ENCODE measurements at regions not wholly inside any gene's neighbourhood (a gene's known extent, or its start where the extent isn't known, plus 50 kb on each side); places are given as distances from the start of the nearest gene placed in this dataset.

DNA sequence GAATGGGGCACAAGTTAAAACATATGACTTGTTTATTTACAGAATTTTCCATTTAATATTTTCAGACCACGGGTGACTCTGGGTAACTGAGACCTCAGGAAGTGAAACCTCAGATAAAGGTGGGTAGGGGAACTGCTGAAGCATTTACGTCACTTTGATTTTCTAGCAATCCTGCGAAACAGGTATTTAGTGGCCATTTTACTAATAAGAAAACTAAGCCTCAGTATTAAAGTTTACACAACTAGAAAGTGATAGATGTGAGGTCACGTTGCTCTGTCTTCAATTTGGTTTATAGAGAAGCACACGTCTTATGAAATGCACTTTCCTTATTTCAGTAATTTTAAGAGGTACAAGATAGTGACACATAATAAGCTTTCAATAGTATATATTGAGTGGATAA, 402.8 kb downstream of the FGF9 start:
- H3K4me3 ChIP-seq (ENCODE audit: extremely low read depth in 1 of 4, insufficient read depth in 2 of 4, low read depth in 3 of 4, low read length in 4 of 4) = no peak overlapping the region
- no peaks in the 10 kb centered on the region for H3K23me2 ChIP-seq (ENCODE audit: low read depth, low read length)
- H3K79me2 ChIP-seq (ENCODE audit: control insufficient read depth in 1 of 2, insufficient read depth in 2 of 2, low read length in 2 of 2) = no peaks in the 10 kb centered on the region
- no peak overlapping the region for H2BK15ac ChIP-seq (ENCODE audit: low read length)
- no peak overlapping the region for H4K91ac ChIP-seq (replicated peaks; ENCODE audit: insufficient read length, low read length)
- POLR2A ChIA-PET (ENCODE audit: partially characterized antibody) = no interaction called here
- H3K23ac ChIP-seq (ENCODE audit: insufficient read length) = no peak overlapping the region
- H2BK20ac ChIP-seq (ENCODE audit: low read length) = no peak overlapping the region
- no peak overlapping the region for H2BK5ac ChIP-seq (ENCODE audit: low read depth, low read length)
- no peak overlapping the region for H3K18ac ChIP-seq (ENCODE audit: extremely low read depth, low read length)
- FAIRE-seq (no peak), DNase-seq (ENCODE audit: low read depth in 1 of 2, low spot score in 2 of 2) (no peak)
- no peaks in the 10 kb centered on the region; a peak in 1 of 8 replicates for H3K36me3 ChIP-seq (ENCODE audit: control insufficient read depth in 2 of 4, insufficient read depth in 4 of 4, low read length in 3 of 4)
- H2BK120ac ChIP-seq (replicated peaks; ENCODE audit: low read depth, low read length) = no peak overlapping the region
- H4K8ac ChIP-seq (ENCODE audit: extremely low read depth, insufficient read depth, low read length) = no peak overlapping the region
- H4K5ac ChIP-seq (ENCODE audit: insufficient read length, low read depth, low read length) = no peak overlapping the region
- no peaks in the 10 kb centered on the region for H3K27me3 ChIP-seq (replicated peaks in 1 of 4; ENCODE audit: control insufficient read depth in 3 of 4, extremely low read depth in 1 of 4, insufficient read depth in 3 of 4, low read length in 3 of 4)
- H3K27ac ChIP-seq (ENCODE audit: low read depth, low read length) = no peak overlapping the region
- CTCF ChIA-PET (ENCODE audit: partially characterized antibody) = interaction anchor here (1.0 kb wide), 1 partner anchor 97 kb away, joined by 3 read pairs; no protein-coding TSS in a partner anchor
- no peak overlapping the region for H3K4ac ChIP-seq (replicated peaks; ENCODE audit: insufficient read length, low read depth, low read length)
- H3K14ac ChIP-seq (ENCODE audit: insufficient read length) = no peak overlapping the region
- no peak overlapping the region for H2AK5ac ChIP-seq (ENCODE audit: low read depth, low read length)
- no peak overlapping the region for H3K56ac ChIP-seq (replicated peaks; ENCODE audit: insufficient read length, low read depth, low read length)
- no peak overlapping the region for H2AFZ ChIP-seq (ENCODE audit: low read length)
- H3K9me3 ChIP-seq (ENCODE audit: insufficient read depth in 2 of 2, low read depth in 1 of 2, low read length in 1 of 2) = no peaks in the 10 kb centered on the region
- H3K4me1 ChIP-seq (replicated peaks in 1 of 4; ENCODE audit: control insufficient read depth in 3 of 4, insufficient read depth in 4 of 4, low read length in 3 of 4) = no peaks in the 10 kb centered on the region
- H3K9ac ChIP-seq (replicated peaks in 1 of 4; ENCODE audit: extremely low read depth in 1 of 4, low read depth in 3 of 4, low read length in 3 of 4) = no peak overlapping the region
- H4K20me1 ChIP-seq (replicated peaks in 1 of 2; ENCODE audit: control insufficient read depth in 1 of 2, insufficient read depth in 2 of 2, low read length in 2 of 2) = no peaks in the 10 kb centered on the region
- no peak overlapping the region for H3K4me2 ChIP-seq (ENCODE audit: insufficient read depth in 1 of 2, low read depth in 2 of 2, low read length in 2 of 2)
- H2BK12ac ChIP-seq (ENCODE audit: low read depth, low read length) = no peak overlapping the region
- 63% methylated on average over 5 of the region's 5 CpGs; no CpG with 5 or more reads in 1 of the 2 experiments for WGBS, 2 experiments (ENCODE audit: extremely low coverage in 1 of 2, insufficient coverage in 1 of 2, insufficient read length in 1 of 2, insufficient replicate concordance in 2 of 2, low coverage in 1 of 2, low lambda C conversion rate in 2 of 2, missing lambda C conversion rate in 1 of 2)
- H3K79me1 ChIP-seq (ENCODE audit: low read depth, low read length) = no peaks in the 10 kb centered on the region
- TF ChIP-seq, protein P1, sequence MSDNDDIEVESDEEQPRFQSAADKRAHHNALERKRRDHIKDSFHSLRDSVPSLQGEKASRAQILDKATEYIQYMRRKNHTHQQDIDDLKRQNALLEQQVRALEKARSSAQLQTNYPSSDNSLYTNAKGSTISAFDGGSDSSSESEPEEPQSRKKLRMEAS (IDR thresholded peaks at IDR 0.05) = no peak
- TF ChIP-seq TBP (IDR thresholded peaks at IDR 0.05; ENCODE audit: low read depth, low read length) (no peak), EGR1 (IDR thresholded peaks at IDR 0.05; ENCODE audit: borderline replicate concordance, low read depth, low read length) (no peak), GABPA (IDR thresholded peaks at IDR 0.05; ENCODE audit: borderline replicate concordance, insufficient read depth, low read length) (no peak), TAF1 (IDR thresholded peaks at IDR 0.05; ENCODE audit: low read depth, low read length) (no peak), YY1 (IDR thresholded peaks at IDR 0.05; ENCODE audit: low read depth, low read length) (no peak), BACH1 (IDR thresholded peaks at IDR 0.05; ENCODE audit: low read length) (no peak), SP2 (IDR thresholded peaks at IDR 0.05; ENCODE audit: low read length) (no peak), HDAC2 (IDR thresholded peaks at IDR 0.05; ENCODE audit: borderline replicate concordance in 1 of 2, low read depth in 2 of 2, low read length in 2 of 2) (no peak), SUZ12 (IDR thresholded peaks at IDR 0.05; ENCODE audit: low read length) (no peak), SAP30 (IDR thresholded peaks at IDR 0.05; ENCODE audit: insufficient read depth, insufficient replicate concordance, low read length) (no peak)
- TF ChIP-seq, protein P2, sequence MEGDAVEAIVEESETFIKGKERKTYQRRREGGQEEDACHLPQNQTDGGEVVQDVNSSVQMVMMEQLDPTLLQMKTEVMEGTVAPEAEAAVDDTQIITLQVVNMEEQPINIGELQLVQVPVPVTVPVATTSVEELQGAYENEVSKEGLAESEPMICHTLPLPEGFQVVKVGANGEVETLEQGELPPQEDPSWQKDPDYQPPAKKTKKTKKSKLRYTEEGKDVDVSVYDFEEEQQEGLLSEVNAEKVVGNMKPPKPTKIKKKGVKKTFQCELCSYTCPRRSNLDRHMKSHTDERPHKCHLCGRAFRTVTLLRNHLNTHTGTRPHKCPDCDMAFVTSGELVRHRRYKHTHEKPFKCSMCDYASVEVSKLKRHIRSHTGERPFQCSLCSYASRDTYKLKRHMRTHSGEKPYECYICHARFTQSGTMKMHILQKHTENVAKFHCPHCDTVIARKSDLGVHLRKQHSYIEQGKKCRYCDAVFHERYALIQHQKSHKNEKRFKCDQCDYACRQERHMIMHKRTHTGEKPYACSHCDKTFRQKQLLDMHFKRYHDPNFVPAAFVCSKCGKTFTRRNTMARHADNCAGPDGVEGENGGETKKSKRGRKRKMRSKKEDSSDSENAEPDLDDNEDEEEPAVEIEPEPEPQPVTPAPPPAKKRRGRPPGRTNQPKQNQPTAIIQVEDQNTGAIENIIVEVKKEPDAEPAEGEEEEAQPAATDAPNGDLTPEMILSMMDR (IDR thresholded peaks at IDR 0.05; ENCODE audit: control extremely low read depth in 1 of 3, insufficient read depth in 1 of 3, low read depth in 1 of 3, low read length in 3 of 3) = no peak
